HepG2 (cell line): ENCODE measurements at regions not wholly inside any gene's neighbourhood (a gene's known extent, or its start where the extent isn't known, plus 50 kb on each side); places are given as distances from the start of the nearest gene placed in this dataset.

ENCODE experiments used
- BHLHE40 ChIP-seq: IDR thresholded peaks from 2 replicates; pipeline ENCODE4 v1.6.1; 2011; ENCODE audit warnings: low read length, improper control_type of control experiment
- BRF2 ChIP-seq: sonication (generic); formaldehyde crosslinking; IDR thresholded peaks from 2 replicates; pipeline ENCODE4 v1.8.1; 2022; ENCODE audit warnings: mild to moderate bottlenecking, missing genetic modification reagents
- ELF1 ChIP-seq: sonication (generic); formaldehyde crosslinking; IDR thresholded peaks from 2 replicates; pipeline ENCODE4 v1.4.0; 2020; ENCODE audit warnings: missing genetic modification reagents
- GTF2F1 ChIP-seq: fragments of 150-350 bp; IDR thresholded peaks from 2 replicates; pipeline ENCODE4 v1.6.1; 2014; ENCODE audit warnings: low read length
- KIAA2018 ChIP-seq: sonication (generic); formaldehyde crosslinking; IDR thresholded peaks from 2 replicates; pipeline ENCODE4 v1.5.0; 2020; ENCODE audit warnings: mild to moderate bottlenecking, missing genetic modification reagents, borderline replicate concordance
- NCOR1 ChIP-seq: fragments of 200-600 bp; sonication (generic); IDR thresholded peaks from 2 replicates; pipeline ENCODE4 v1.7.0; 2017; ENCODE audit warnings: antibody characterized with exemption, low read length, borderline replicate concordance
- U2AF2 ChIP-seq: fragments of 200-400 bp; formaldehyde crosslinking; IDR thresholded peaks from 2 replicates; pipeline ENCODE4 v1.6.1; 2017; ENCODE audit warnings: low read depth, mild to moderate bottlenecking, low read length
- ZNF235 ChIP-seq: sonication (generic); formaldehyde crosslinking; IDR thresholded peaks from 2 replicates; pipeline ENCODE4 v1.8.1; 2023; ENCODE audit warnings: mild to moderate bottlenecking, missing genetic modification reagents, borderline replicate concordance
- ZNF24 ChIP-seq: fragments of 450-650 bp; IDR thresholded peaks from 2 replicates; pipeline ENCODE4 v1.6.1; 2017; ENCODE audit warnings: antibody characterized with exemption, mild to moderate bottlenecking
- ZNF30 ChIP-seq: sonication (generic); formaldehyde crosslinking; IDR thresholded peaks from 2 replicates; pipeline ENCODE4 v1.5.0; 2020; ENCODE audit warnings: mild to moderate bottlenecking, missing genetic modification reagents
- ZUFSP ChIP-seq: sonication (generic); formaldehyde crosslinking; IDR thresholded peaks from 2 replicates; pipeline ENCODE4 v1.9.0; 2021; ENCODE audit warnings: missing genetic modification reagents, mild to moderate bottlenecking, borderline replicate concordance

- no peak for TF ChIP-seq KIAA2018 (CRISPR knock-in tag)
- no peak for TF ChIP-seq ZNF235 (CRISPR knock-in tag)
- TF ChIP-seq BHLHE40, result no peak
- TF ChIP-seq NCOR1, result no peak
- no peak for TF ChIP-seq ELF1
- no peak for TF ChIP-seq ZNF24
- no peak for TF ChIP-seq U2AF2
- TF ChIP-seq ZUFSP (CRISPR knock-in tag), result no peak
- no peak for TF ChIP-seq ZNF30 (CRISPR knock-in tag)
- TF ChIP-seq BRF2, result no peak
- no peak for TF ChIP-seq GTF2F1
Observed at GRCh38 chr6:100166956-100167355, 172.9 kb upstream of the MCHR2 start (continued).
